Thyroid gland (tissue), 4 donors: ENCODE measurements at regions not wholly inside any gene's neighbourhood (a gene's known extent, or its start where the extent isn't known, plus 50 kb on each side); places are given as distances from the start of the nearest gene placed in this dataset.

ENCODE experiments used
- POLR2A ChIP-seq, 2 donors: fragments of 450-650 bp; IDR thresholded peaks; one replicate each; pipeline ENCODE4 v1.6.1; 2017; ENCODE audit warnings: antibody characterized with exemption in 2 of 2, mild to moderate bottlenecking in 2 of 2, moderate library complexity in 1 of 2
- TF ChIP-seq, protein P1 (sequence below), 6 experiments: fragments of 200-600 bp in 3 of 6; fragments of 450-650 bp in 3 of 6; sonication (generic) in 3 of 6; IDR thresholded peaks; one replicate each; pipeline ENCODE4 v1.5.1; 2016 to 2019; ENCODE audit warnings: antibody characterized with exemption in 6 of 6, mild to moderate bottlenecking in 2 of 6, inconsistent platforms in 1 of 6, moderate library complexity in 1 of 6

DNA sequence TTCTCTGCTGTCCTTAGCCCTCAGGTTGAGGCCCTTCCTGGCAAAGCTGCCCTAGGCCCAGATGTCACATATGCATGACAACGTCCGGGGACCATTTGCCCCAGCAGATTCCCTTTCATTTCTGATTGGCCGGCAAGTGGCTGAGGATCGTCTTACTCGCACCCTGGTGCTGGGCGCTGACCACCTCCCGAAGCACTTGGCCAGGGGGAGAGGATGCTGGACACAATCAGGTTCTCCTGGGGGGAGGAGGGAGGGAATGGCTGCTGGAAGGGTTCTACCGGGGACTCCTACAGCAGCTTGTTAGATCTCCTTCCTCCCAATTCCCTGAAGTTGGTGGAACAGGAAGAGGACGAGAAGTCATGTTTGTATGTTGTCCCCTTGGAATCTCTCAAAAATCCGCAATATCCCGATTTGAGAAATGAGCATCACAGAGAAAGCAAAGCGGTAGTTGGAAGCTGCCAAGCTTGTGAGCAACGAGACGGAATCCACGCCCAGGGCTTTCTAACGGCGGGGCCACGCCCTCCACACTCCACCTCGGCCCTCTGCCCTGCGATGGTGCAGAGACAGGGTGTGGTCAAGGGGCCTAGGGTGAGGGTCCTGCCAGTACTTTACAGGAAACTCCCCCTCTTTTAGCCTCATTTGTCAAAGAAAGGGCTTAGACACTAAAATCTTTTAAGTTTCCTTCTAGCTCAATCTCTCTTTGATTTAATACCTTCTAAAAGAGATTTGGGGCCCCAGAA, 61.8 kb upstream of the YWHAQ start:
- TF ChIP-seq, protein P1, sequence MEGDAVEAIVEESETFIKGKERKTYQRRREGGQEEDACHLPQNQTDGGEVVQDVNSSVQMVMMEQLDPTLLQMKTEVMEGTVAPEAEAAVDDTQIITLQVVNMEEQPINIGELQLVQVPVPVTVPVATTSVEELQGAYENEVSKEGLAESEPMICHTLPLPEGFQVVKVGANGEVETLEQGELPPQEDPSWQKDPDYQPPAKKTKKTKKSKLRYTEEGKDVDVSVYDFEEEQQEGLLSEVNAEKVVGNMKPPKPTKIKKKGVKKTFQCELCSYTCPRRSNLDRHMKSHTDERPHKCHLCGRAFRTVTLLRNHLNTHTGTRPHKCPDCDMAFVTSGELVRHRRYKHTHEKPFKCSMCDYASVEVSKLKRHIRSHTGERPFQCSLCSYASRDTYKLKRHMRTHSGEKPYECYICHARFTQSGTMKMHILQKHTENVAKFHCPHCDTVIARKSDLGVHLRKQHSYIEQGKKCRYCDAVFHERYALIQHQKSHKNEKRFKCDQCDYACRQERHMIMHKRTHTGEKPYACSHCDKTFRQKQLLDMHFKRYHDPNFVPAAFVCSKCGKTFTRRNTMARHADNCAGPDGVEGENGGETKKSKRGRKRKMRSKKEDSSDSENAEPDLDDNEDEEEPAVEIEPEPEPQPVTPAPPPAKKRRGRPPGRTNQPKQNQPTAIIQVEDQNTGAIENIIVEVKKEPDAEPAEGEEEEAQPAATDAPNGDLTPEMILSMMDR (IDR thresholded peaks at IDR 0.05): no peak
- TF ChIP-seq POLR2A (IDR thresholded peaks at IDR 0.05): no peak
